Stimulated activated CD4-positive, alpha-beta T cell treated with anti-CD3 and anti-CD28 coated beads, Interleukin-1b, Interleukin-23, amount 100 ng/mL, for 24 hours (primary cell): ENCODE measurements at regions not wholly inside any gene's neighbourhood (a gene's known extent, or its start where the extent isn't known, plus 50 kb on each side); places are given as distances from the start of the nearest gene placed in this dataset.

ENCODE experiments used
- DNase-seq, 4 experiments: peaks; one replicate each; pipeline ENCODE4 v3.0.0-alpha.2; 2020; ENCODE audit warnings: low read depth in 4 of 4, low spot score in 1 of 4

DNA sequence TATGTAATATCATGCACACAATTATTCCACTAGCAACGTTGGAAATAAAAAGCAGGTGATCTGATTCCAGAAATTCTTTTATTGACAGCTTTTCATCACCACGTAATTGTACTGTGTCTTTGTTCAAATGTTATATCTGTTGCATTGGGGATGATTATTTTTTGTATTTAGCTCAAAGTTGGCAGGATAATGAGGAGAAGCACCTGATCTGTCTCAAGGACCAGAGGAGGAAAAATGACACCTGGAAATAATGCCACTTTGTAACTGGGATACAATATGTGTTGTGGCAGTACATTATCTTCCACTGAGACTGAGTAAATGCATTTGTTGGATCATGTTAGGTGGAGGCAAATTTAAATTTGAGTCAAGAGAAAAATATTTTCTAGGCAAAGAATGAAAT lies 1298.8 kb upstream of the CDH6 start:
- no peak for DNase-seq

DNA sequence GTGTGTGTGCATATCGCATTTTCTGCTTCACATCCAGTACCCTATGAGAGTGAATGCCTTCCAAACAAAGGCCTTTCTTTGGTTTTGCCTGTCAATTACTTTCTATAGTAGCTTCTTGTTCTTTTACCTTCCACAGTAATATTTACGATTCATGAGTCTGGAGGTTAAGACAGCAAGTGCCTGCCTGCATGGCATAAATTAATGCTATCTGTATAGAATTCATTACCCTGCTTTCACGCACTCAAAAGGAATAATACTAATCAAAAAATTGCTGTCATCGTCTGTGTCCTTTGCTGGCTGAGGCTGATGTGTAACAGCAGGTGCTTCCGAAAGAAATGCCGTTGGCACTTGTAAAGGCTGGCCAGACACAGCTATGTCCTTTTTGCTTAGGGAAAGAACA lies 1304.4 kb upstream of the CDH6 start:
- DNase-seq, result no peak

DNA sequence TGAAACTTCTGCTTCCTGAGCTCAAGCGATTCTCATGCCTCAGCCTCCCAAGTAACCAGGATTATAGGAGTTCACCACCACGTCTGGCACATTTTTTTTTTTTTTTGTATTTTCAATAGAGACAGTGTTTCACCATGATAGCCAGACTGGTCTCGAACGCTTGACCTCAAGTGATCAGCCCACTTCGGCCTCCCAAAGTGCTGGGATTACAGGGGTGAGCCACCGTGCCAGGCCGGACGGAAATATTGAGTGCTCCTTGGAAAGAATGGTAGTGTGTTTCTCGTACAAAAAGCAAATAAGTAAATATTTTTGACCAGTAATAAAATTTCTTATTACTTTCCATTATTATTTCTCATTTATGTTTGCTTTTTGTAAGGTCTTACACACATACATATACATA lies 1307.9 kb upstream of the CDH6 start:
- no peak for DNase-seq

DNA sequence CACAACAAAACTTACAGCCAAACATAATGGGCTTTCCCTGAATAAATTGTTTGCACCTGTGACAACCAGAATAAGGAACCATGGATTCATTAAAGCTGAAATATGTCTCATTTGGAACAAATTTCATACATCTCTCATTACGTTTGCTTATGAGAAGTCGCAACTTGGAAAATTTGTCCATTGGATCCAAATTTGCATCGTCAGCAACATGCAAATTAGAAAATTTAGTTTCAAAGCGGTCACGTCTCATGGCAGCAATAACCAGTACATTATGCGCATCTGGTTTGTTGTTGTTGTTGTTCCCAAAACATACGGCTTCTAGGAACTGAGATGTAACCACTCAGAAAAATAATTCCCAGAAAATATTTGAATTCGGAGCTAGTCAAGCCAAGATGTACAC lies 1311.5 kb upstream of the CDH6 start:
- no peak for DNase-seq

DNA sequence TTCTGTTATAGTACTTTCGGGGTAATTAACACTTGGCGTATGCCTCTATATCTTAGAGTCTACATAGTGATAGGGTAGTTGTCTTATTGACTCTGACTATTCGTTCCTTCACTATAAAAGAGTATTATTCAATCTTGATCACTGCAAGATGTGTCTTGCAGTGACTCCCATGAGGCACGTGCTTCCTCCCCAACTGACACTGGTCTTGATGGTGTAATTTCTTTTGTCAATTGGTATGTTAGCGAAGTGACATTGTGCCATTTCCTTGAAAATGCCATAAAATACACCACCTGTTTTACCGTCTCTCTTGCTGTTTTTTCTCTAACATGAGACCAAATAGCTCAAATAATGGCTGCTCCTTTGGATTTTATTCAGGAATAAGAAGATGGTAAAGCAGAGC lies 1314.1 kb upstream of the CDH6 start:
- no peak for DNase-seq

DNA sequence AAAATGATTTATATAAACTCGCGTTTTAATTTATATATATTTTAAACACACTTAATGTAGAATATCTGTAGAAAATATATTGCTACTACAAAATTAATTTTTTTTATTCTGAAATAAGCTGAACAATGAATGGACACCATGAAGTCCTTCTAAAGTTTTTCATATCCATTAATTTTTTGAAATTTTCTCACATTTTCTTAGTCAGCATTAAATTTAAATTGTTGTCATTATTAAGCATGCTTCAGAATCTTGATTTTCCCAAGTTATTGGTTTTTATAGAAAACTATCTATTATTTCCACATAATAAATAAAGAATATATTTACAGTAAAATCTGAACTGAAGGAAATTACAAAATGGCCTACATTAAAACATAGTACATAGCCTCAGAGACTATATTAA lies 1314.9 kb upstream of the CDH6 start:
- no peak for DNase-seq

DNA sequence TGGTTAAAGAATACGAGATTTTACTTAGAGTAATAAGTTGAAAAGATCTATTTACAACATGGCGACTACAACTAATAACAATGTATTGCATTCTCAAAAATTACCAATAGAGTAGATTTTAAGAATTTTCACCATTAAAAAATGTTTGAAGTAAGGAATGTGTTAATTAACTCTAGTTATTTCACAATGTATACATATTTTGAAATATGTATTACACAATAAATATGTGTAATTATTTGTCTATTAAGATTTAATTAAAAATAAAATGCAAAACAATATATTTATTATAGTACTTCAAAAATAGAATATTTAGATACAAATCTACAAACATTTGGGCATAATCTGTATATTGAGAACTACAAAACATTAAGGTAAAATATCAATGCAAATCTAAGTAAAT lies 1326.3 kb upstream of the CDH6 start:
- no peak for DNase-seq

DNA sequence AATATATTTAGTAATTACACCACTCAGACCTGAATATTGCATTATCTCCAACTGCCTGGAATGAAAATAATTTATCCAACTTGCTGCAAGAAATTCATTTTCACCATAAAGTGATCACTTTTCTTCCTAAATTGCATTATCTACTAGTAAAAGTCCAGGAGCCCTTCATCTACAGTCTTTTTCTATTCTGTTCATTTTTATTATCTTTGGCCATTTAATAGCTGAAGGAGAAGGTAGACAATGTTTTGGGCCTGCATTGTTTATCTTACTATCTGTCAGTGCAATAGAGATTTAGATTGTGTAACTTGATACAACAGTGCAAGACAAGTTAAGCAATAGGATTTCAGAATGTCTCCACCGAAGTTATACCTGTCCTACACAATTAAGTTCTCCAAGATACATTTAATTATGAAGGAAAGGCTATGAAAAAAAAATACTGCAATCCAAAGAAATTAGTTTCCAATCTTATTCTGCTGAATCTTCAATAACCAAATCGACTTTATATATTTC lies 1339.7 kb upstream of the CDH6 start:
- DNase-seq, result no peak

DNA sequence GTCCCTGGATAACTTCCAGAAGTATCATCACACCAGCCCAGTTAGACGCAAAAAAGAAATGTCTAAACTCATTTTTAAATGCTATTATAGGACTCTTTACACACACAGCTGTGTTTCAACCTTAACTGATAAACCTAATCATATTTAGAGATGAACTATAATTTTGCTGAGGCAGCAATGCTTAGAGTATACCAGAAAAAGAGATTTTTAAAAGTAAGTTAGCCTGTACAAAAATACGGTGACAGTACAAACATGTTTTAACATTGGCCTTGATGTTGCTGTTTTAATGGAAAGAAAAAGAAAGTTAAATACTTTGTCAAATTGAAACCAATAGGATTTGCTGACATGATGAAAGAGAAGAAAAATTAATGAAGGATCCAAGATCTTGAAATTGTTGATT lies 1341.2 kb upstream of the CDH6 start:
- no peak for DNase-seq

DNA sequence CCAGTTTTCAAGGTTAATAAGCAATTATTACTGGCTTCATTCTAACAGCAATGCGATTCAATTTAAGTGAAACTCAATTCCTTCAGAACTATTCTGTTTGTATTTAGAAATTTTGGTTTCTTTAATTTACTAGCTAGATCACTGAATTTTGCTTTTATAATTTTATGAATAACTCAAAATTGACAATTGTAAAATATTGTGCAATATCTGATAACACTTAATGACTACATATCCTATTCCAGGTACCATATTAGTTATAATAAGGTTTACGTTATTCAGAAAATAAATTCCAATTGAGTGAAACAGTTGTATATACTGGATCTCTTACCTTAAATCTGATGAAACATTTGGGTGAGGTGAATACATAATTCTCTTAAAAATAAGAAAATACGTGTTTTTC lies 1348.3 kb upstream of the CDH6 start:
- DNase-seq, result no peak

DNA sequence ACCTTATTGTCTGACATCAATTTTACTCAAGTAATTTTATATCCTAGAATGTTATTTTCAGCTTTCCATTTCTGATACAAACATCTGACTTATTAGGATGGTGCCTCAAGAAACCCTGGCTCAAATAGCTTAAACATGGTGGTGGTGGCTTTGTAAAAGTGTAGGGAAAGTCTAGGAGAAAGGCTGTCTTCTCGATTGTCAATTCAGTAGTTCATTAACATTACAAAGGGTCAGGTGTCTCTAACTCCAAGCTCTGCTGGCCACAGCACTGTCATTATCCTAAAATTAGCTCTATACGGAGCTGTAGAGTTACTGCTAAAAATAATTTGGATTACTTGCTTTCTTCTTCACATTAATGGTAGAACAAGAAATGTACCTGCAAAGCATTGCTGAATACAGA lies 1360.1 kb upstream of the CDH6 start:
- no peak for DNase-seq

DNA sequence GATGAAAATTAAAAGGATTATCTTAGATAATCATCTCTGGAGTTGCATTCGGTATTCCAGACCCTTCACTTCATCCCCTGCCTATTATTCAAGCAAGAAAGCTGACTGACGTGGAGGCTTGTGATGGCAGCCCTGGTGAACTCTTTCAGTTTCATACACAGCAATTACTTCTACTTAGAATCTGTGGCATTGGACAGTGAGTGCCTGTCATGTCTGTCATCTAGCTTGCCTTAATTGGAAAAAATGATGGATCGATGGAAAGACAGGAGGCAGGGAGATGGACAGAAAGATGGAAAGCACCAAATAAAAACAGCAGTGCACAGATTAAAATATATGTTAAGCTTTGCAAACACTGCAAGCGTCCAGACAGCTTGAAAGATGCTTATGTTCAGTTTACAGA lies 1371.0 kb upstream of the CDH6 start:
- no peak for DNase-seq

DNA sequence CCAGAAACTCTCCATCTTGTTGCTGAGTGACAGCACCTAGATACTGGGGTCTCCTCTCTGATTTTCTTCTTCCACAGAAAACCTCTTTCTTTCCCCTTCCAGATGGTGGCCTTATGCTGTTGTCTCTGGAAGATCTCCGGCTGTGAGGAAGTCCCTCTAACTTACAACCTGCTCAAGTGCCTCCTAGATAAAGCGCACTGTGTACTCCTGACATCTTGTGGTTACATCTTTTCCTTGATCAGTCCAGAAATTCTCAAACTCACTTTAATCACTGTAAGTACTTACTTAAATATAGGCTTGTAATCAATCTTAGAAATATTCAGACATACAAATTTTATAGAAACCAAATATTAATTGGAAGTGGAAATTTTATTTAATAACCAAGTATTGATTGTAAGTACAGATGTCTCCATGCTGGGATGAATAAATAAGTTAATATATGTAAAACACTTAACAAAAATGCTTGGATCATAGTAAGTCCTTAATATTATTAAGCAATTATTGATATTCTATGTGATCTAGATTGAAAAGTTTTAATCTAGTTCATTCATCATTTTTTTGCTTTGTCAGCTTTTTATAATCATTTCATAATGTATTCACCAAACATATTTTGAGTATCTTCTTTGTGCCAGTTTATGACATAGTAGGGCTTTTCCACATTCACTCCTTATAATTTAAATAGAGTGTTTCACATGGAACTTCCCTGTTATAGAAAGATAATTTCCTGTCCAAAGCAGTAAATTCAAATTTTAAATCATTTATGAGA lies 1381.4 kb upstream of the CDH6 start:
- no peak for DNase-seq

DNA sequence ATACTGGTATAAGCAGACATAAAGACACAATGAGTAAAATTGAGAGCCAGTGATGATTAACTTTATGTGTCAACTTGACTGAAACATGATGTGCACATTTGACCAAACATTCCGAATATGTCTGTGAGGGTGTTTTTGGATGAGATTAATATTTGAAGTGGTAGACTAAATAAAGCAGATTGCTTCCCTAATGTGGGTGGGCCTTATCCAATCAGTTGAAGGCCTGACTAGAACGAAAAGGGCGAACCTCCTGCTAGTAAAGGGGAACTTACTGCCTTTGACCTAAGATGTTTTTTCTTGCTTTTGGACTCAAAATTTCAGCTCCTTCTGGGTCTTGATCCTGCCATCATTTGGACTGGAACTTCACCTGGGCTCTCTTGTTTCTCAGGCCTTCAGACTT lies 1387.7 kb upstream of the CDH6 start:
- no peak for DNase-seq

DNA sequence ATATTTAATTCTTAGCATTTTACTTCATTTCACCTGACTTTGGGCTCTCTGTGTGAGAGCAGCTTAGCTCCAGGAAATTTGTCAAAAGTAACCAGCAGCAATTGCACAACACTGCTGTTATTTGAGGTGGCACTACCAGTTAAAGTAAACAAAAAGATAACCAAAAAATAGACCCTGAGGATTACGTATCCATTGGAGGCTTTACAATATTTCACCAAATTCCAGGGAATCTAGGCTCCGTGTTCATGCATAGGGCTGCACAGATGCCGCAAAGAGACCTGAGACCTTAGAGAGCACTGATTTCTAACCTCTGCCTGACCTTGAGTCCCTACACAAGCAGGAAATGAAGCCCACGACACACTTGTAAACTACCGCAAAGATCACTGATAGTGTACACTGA lies 1392.7 kb upstream of the CDH6 start:
- no peak for DNase-seq

DNA sequence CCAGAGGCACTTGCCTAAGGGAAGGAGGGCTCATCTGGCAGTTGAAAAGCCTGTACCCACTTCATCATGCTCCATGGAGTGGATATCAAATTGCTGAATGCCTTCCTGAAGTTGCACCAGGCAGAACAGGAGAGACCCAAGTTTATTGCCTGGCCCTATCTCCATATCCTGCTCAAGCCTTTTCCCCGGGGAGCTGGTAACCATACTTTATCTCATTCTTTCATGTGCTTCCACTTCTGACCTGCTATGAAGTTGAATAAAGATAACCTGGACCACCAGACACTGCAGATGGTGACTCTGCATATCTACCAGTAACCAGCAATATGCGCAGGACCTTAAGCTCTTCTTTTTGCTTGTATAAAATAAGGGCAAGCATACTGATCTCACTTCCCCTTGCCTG lies 1397.5 kb upstream of the CDH6 start:
- DNase-seq, result no peak

DNA sequence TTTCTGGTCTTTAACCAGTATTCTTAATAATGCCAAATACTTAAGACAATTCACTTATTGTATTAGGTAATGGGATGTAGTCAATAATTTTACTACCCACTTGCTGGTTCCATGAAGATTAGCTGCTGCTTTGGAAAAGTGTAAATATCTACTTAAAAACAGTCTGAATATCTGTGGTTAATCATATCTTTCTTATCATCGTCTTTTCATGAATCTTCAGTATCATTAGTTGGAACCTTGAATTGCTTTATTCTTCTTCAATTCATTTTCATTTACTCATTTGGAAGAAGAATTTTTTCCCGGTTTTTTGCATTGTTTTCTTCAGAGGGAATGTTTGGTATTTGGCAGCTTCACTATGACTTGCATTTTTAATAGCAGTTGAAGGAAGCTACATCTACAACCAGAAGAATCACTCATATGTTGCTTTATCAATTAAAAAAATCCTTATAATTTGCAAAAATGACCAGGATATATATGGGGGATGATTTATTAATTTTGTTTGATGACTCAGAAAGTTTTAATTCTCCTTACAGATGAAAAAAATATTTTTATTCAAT lies 1398.3 kb upstream of the CDH6 start:
- no peak for DNase-seq

DNA sequence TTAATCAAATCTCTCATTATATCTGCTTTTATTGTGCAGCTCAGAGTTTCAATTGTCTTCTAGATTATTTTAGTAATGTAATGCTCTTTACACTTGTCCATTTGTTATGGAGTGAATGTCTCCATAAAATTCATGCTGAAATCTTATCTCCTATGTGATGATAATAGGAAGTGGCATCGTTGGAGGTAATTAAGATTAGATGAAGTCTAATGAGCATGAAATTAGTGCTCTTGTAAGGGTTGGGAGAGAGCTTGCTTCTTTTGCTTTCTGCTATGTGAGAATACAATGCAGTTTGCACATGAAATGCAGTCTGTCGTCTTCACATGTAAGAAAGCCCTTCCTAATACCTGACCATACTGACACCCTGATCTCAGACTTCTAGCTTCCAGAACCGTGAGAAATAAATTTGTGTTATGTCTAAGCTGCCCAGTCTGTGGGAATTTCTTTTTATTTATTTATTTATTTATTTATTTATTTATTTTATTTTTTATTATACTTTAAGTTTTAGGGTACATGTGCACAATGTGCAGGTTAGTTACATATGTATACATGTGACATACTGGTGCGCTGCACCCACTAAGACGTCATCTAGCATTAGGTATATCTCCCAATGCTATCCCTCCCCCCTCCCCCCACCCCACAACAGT lies 1399.2 kb upstream of the CDH6 start:
- no peak for DNase-seq

DNA sequence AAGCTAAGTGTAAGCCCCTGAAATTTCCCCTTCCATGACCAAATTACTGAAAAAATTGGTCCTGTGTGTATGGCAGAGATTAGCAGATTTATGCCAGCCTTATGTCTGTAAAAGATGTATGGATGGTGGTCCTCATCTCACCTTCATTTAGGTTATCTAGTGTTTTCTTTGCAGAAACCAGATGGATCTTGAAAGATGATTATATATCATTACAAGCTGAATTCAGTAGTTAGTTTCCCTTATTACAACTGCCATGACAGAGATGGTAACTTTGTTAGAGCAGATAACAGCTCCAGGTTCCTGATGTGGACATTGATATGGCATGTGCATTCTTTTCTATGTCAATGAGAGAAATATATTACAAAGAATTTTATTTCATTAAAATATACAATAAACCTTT lies 1403.2 kb upstream of the CDH6 start:
- DNase-seq, result no peak

DNA sequence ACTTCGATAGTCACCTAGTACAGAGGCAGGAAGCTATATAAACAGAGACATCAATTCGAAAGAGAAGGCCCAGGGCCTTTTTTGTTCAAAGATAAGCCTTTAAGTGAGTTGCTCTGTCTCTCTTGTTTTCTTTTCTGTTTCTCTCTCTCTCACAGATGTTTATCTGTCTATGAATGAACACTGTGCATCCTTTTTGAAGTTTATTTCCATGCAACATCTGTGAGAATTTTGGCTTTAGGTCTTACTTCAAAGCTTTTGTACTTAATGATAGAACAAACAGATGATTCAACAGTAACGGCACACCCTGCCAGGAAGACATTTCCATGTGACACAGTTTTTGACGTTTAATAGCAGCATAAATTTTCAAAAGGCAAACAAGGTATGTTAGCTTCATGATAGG lies 1413.1 kb upstream of the CDH6 start:
- DNase-seq, result no peak

DNA sequence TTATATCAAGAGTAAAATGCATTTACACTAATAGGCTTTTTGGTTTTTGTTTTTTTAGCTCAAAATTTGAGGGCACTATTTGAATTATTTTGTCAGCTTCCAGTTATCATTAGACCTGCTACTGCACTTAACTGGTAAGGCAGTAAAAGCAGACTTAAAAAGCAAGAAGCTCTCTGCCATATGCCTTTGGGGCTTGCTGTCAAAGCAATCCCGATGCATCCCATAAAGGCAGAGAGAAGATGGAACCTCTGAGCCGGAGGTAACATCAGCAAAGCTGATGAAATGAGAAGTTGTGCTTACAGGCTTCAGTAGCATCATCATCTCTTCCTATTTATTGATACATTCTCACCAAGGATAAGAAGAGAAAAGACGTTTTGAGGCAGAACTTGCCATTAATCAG lies 1414.3 kb upstream of the CDH6 start:
- DNase-seq, result no peak

DNA sequence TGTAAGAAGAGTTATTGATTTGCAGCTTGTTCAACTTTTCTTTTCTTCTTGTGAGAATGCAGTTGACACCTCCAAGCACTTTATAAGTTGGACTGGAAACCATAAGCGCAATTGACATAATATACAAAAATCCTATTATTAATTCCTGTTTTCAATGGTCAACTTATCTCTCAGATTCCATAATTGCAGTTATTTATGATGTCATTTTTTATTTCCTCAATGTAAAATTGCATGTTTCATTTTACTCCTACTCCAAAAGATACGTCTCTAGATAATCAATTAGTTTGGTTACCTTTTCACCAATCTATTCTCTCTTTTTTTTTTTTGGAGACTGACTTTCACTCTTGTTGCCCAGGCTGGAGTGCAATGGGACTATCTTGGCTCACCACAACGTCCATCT lies 1416.1 kb upstream of the CDH6 start:
- no peak for DNase-seq

DNA sequence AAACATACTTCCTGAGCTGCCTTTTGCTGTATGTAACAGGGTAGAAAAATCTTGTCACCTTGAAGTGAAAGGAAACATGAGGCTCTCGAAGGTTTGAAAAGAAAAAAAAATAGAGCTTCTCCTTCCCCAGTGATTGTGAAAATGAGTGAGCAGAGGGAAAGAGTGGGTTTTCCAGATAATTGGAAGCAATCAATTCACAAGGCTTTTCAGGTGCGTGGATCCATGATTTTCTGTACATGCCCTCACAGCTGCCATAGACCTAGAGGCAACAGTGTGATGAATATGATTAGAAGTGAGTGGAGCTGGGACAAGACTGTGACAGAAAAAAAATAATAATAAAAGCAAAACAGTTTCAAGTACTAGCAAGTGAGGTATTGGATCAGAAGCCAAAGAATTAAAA lies 1422.5 kb upstream of the CDH6 start:
- DNase-seq, result no peak
